OCI-LY1 (cell line): ENCODE measurements at regions not wholly inside any gene's neighbourhood (a gene's known extent, or its start where the extent isn't known, plus 50 kb on each side); places are given as distances from the start of the nearest gene placed in this dataset.

Experiments
- H2AFZ ChIP-seq: fragments of 200-600 bp; sonication (generic), shearing (Covaris generic); 2 replicates; pipeline ENCODE4 v1.6.0; 2014; ENCODE audit warnings: antibody characterized with exemption, mild to moderate bottlenecking, low read length
- H3F3A ChIP-seq: fragments of 200-600 bp; sonication (generic), shearing (Covaris generic); 2 replicates; pipeline ENCODE4 v1.6.0; 2014; ENCODE audit warnings: mild to moderate bottlenecking, antibody characterized with exemption, low read length, moderate library complexity; ENCODE audit not compliant: insufficient read depth
- H3K27ac ChIP-seq: fragments of 200-600 bp; sonication (generic); 2 replicates; pipeline ENCODE4 v1.5.1; 2014; ENCODE audit warnings: low read length, mixed run types, mild to moderate bottlenecking, low read depth; ENCODE audit not compliant: poor library complexity, severe bottlenecking
- H3K27me3 ChIP-seq: fragments of 200-600 bp; sonication (generic); 2 replicates; pipeline ENCODE4 v1.6.0; 2014; ENCODE audit warnings: antibody characterized with exemption, mild to moderate bottlenecking, low read length, moderate library complexity; ENCODE audit not compliant: insufficient read depth
- H3K36me3 ChIP-seq: fragments of 200-600 bp; sonication (generic); 2 replicates; pipeline ENCODE4 v1.6.1; 2014; ENCODE audit warnings: mild to moderate bottlenecking, antibody characterized with exemption, low read length, moderate library complexity, mixed read lengths; ENCODE audit not compliant: insufficient read depth
- H3K4me1 ChIP-seq: fragments of 200-600 bp; sonication (generic); 2 replicates; pipeline ENCODE4 v1.5.1; 2014; ENCODE audit warnings: mild to moderate bottlenecking, low read length, moderate library complexity; ENCODE audit not compliant: insufficient read depth, severe bottlenecking
- H3K4me2 ChIP-seq: fragments of 200-600 bp; sonication (generic), shearing (Covaris generic); 2 replicates; pipeline ENCODE4 v1.6.1; 2014; ENCODE audit warnings: low read length
- H3K4me3 ChIP-seq: fragments of 200-600 bp; sonication (generic); 2 replicates; pipeline ENCODE4 v1.5.1; 2014; ENCODE audit warnings: low read length, low read depth, mild to moderate bottlenecking, mixed read lengths; ENCODE audit not compliant: poor library complexity, severe bottlenecking
- H3K79me2 ChIP-seq: fragments of 200-600 bp; shearing (Covaris generic); 2 replicates; pipeline ENCODE4 v1.6.1; 2016; ENCODE audit warnings: mixed run types, low read length, mixed read lengths; ENCODE audit not compliant: insufficient read depth
- H3K9ac ChIP-seq: fragments of 200-600 bp; sonication (generic), shearing (Covaris generic); 2 replicates; pipeline ENCODE4 v1.6.1; 2014; ENCODE audit warnings: mild to moderate bottlenecking, low read length, mixed read lengths
- H3K9me2 ChIP-seq: fragments of 200-600 bp; sonication (generic), shearing (Covaris generic); 2 replicates; pipeline ENCODE4 v1.6.1; 2014; ENCODE audit warnings: low read depth, mild to moderate bottlenecking, low read length, mixed read lengths
- H3K9me3 ChIP-seq: fragments of 200-600 bp; shearing (Covaris generic); 2 replicates; pipeline ENCODE4 v1.6.1; 2014; ENCODE audit warnings: low read length, mixed read lengths
- H4K20me1 ChIP-seq: fragments of 200-600 bp; sonication (generic), shearing (Covaris generic); 2 replicates; pipeline ENCODE4 v1.6.0; 2016; ENCODE audit warnings: mild to moderate bottlenecking, low read length; ENCODE audit not compliant: insufficient read depth
- EZH2 ChIP-seq: fragments of 200-600 bp; sonication (generic), shearing (Covaris generic); IDR thresholded peaks from 2 replicates; pipeline ENCODE4 v1.8.0; 2017; ENCODE audit warnings: borderline replicate concordance, mixed run types, mild to moderate bottlenecking, antibody characterized with exemption, low read length, moderate library complexity, mixed read lengths
- TF ChIP-seq, protein P1 (sequence below): fragments of 200-600 bp; sonication (generic), shearing (Covaris generic); IDR thresholded peaks from 2 replicates; pipeline ENCODE4 v1.5.1; 2017; ENCODE audit warnings: mild to moderate bottlenecking, antibody characterized with exemption, low read length, moderate library complexity, mixed read lengths

DNA sequence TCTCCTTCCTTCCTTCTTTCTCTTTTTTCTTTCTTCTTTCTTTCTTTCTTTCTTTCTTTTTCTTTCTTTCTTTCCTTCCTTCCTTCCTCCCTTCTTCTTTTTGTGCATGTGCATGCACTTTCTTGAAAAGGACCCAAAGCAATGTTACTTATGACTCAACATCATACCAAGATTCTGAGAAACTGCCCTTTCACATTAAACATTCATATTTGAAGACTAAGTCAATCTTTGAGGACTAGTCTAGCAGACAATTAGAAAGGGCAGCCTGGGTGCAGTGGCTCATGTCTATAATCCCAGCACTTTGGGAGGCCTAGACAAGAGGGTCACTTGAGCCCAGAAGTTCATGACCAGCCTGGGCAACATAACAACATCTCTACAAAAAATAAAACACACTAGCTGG lies 212.8 kb upstream of the KITLG start:
- Histone ChIP-seq H3K36me3 (no peaks in the 10 kb centered on the region), H3K9ac (no peak overlapping the region), H3F3A (no peaks in the 10 kb centered on the region), H3K9me2 (no peaks in the 10 kb centered on the region), H3K27ac (no peak overlapping the region), H3K4me1 (no peaks in the 10 kb centered on the region), H3K79me2 (no peaks in the 10 kb centered on the region), H3K4me2 (no peak overlapping the region), H3K4me3 (no peak overlapping the region), H4K20me1 (no peaks in the 10 kb centered on the region), H3K9me3 (no peaks in the 10 kb centered on the region), H3K27me3 (no peaks in the 10 kb centered on the region), H2AFZ (no peak overlapping the region)
- TF ChIP-seq, protein P1, sequence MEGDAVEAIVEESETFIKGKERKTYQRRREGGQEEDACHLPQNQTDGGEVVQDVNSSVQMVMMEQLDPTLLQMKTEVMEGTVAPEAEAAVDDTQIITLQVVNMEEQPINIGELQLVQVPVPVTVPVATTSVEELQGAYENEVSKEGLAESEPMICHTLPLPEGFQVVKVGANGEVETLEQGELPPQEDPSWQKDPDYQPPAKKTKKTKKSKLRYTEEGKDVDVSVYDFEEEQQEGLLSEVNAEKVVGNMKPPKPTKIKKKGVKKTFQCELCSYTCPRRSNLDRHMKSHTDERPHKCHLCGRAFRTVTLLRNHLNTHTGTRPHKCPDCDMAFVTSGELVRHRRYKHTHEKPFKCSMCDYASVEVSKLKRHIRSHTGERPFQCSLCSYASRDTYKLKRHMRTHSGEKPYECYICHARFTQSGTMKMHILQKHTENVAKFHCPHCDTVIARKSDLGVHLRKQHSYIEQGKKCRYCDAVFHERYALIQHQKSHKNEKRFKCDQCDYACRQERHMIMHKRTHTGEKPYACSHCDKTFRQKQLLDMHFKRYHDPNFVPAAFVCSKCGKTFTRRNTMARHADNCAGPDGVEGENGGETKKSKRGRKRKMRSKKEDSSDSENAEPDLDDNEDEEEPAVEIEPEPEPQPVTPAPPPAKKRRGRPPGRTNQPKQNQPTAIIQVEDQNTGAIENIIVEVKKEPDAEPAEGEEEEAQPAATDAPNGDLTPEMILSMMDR = no peak
- no peak for TF ChIP-seq EZH2

DNA sequence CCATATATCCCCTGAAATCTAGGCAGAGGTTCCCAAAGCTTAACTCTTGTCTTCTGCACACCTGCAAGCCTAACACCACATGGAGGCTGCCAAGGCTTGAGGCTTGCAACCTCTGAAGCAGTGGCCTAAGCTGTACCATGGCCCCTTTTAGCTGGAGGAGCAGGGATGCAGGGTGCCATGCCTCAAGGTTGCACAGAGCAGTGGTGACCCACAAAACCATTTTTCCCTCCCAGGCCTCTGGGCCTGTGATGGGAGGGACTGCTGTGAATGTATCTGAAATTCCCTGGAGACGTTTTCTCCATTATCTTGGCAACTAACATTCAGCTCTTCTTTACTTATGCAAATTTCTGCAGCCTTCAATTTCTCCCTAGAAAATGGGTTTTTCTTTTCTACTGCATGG lies 210.0 kb upstream of the KITLG start:
- TF ChIP-seq, protein P1 = no peak
- TF ChIP-seq EZH2 = no peak
- H3K4me3 ChIP-seq = no peak overlapping the region
- no peaks in the 10 kb centered on the region for H3K4me1 ChIP-seq
- no peaks in the 10 kb centered on the region for H3F3A ChIP-seq
- no peak overlapping the region for H3K27ac ChIP-seq
- H3K9me3 ChIP-seq = no peaks in the 10 kb centered on the region
- H3K79me2 ChIP-seq = no peaks in the 10 kb centered on the region
- no peaks in the 10 kb centered on the region for H3K27me3 ChIP-seq
- no peaks in the 10 kb centered on the region for H4K20me1 ChIP-seq
- no peak overlapping the region for H2AFZ ChIP-seq
- H3K4me2 ChIP-seq = no peak overlapping the region
- no peaks in the 10 kb centered on the region for H3K36me3 ChIP-seq
- no peaks in the 10 kb centered on the region for H3K9me2 ChIP-seq
- no peak overlapping the region for H3K9ac ChIP-seq

DNA sequence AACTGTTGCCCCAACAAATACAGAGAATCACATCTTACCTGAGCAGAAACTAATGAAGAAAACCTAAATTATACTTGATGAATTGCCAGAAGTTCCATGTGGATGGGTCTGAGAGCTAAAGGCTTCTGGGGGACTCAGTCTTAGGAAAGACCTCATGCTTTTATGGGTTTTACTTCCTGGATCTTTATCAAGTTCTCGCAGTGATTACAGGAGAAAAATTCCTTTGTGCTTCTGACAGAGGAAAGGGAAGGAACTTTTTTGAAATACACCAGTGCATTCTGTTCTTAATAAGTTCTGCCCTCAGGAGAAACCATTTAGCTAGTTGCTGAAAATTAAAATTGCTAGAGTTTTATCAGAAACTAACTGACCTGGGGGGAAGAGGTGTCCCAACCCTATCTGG lies 203.9 kb upstream of the KITLG start:
- TF ChIP-seq, protein P1 = no peak
- TF ChIP-seq EZH2 = no peak
- H3K36me3 ChIP-seq = no peaks in the 10 kb centered on the region
- H3K9ac ChIP-seq = no peak overlapping the region
- no peaks in the 10 kb centered on the region for H3K9me2 ChIP-seq
- no peak overlapping the region for H3K4me2 ChIP-seq
- H3K9me3 ChIP-seq = no peaks in the 10 kb centered on the region
- H3K4me1 ChIP-seq = no peaks in the 10 kb centered on the region
- H3K79me2 ChIP-seq = no peaks in the 10 kb centered on the region
- H2AFZ ChIP-seq = no peak overlapping the region
- no peaks in the 10 kb centered on the region for H4K20me1 ChIP-seq
- H3F3A ChIP-seq = no peaks in the 10 kb centered on the region
- H3K4me3 ChIP-seq = no peak overlapping the region
- no peak overlapping the region for H3K27ac ChIP-seq
- H3K27me3 ChIP-seq = no peaks in the 10 kb centered on the region
